Midbrain (tissue), 1 donor: ENCODE measurements at regions not wholly inside any gene's neighbourhood (a gene's known extent, or its start where the extent isn't known, plus 50 kb on each side); places are given as distances from the start of the nearest gene placed in this dataset.

Experiments used
- DNase-seq: peaks from one replicate; lab custom pipeline; 2025; lab: John Stamatoyannopoulos, UW

GRCh38 chr15:88315221-88315878 is 58.8 kb upstream of the NTRK3 start:
- no peak for DNase-seq

GRCh38 chr15:88312941-88313579 is 56.5 kb upstream of the NTRK3 start:
- DNase-seq = no peak

GRCh38 chr15:88309363-88309762 is 52.8 kb upstream of the NTRK3 start:
- DNase-seq = no peak

- no peak for DNase-seq
These were observed 50.8 kb upstream of the NTRK3 start for GRCh38 chr15:88307344-88307743.
